Mesothelial cell of epicardium (in vitro differentiated cells): ENCODE measurements at regions not wholly inside any gene's neighbourhood (a gene's known extent, or its start where the extent isn't known, plus 50 kb on each side); places are given as distances from the start of the nearest gene placed in this dataset.

ENCODE experiments used
- DNase-seq, 2 experiments: peaks; one replicate each; pipeline ENCODE4 v3.0.0; 2021; ENCODE audit warnings: low spot score in 2 of 2; ENCODE audit not compliant: unreplicated experiment in 2 of 2
- H3K27ac Mint-ChIP-seq: 2 replicates; pipeline ENCODE4 v1.8.0; 2021; ENCODE audit warnings: mixed read lengths
- H3K27me3 Mint-ChIP-seq: 2 replicates; pipeline ENCODE4 v1.8.0; 2021; ENCODE audit warnings: low read depth, mixed read lengths
- H3K36me3 Mint-ChIP-seq: 2 replicates; pipeline ENCODE4 v1.8.0; 2021; ENCODE audit warnings: mixed read lengths
- H3K4me1 Mint-ChIP-seq: 2 replicates; pipeline ENCODE4 v1.8.0; 2021; ENCODE audit warnings: mixed read lengths
- H3K4me3 Mint-ChIP-seq: 2 replicates; pipeline ENCODE4 v1.8.0; 2021; ENCODE audit warnings: mild to moderate bottlenecking, moderate library complexity, mixed read lengths
- H3K9me3 Mint-ChIP-seq: 2 replicates; pipeline ENCODE4 v1.8.0; 2021; ENCODE audit warnings: mixed read lengths
- TF ChIP-seq, protein P1 (sequence below): fragments of 200-600 bp; sonication (generic); IDR thresholded peaks from one replicate; pipeline ENCODE4 v1.5.0; 2021; ENCODE audit warnings: antibody characterized with exemption; ENCODE audit not compliant: unreplicated experiment

DNA sequence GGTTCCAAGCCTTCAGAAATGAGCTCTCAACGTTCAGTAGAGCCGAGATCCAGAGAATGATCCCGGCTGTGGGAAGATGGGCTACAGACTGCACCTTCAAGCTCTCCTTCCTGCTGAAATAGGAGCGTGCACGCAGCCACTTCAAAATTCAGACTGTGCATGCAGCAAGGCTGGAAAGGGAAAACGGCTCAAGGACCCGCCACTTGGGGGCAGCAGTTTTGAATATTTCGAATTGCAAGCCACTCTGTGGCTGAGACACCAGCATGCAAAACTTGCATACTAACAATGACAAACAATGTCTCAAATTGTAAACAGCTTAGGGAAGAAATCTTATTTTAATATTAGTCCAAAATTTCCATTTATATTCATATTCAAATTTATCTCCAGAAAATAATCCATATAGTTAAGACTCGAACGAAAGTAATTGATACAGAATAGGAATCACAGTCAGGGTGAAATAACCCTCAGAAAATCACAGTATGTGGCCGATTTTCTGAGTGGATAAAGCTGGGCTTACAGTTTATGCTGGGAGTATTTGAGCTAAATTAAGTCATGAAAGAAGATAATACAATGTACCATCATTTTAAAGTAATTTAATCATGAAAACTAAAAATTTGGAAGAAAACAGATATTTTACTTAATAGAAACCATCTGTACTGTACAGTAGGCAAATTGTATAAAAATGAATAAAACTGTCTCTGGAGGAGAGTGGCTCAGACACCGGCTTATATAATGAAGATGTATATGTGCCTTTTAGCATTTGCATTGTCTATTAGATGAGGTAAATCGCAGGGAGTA lies 137.9 kb upstream of the MKI67 start:
- H3K27me3 Mint-ChIP-seq, result peaks cover 80% of the 10 kb centered on the region
- TF ChIP-seq, protein P1, sequence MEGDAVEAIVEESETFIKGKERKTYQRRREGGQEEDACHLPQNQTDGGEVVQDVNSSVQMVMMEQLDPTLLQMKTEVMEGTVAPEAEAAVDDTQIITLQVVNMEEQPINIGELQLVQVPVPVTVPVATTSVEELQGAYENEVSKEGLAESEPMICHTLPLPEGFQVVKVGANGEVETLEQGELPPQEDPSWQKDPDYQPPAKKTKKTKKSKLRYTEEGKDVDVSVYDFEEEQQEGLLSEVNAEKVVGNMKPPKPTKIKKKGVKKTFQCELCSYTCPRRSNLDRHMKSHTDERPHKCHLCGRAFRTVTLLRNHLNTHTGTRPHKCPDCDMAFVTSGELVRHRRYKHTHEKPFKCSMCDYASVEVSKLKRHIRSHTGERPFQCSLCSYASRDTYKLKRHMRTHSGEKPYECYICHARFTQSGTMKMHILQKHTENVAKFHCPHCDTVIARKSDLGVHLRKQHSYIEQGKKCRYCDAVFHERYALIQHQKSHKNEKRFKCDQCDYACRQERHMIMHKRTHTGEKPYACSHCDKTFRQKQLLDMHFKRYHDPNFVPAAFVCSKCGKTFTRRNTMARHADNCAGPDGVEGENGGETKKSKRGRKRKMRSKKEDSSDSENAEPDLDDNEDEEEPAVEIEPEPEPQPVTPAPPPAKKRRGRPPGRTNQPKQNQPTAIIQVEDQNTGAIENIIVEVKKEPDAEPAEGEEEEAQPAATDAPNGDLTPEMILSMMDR, result peak; percentile 72
- peak; percentile 36 to 79 for DNase-seq
- H3K27ac Mint-ChIP-seq, result no peak overlapping the region
- H3K4me3 Mint-ChIP-seq, result no peak overlapping the region
- peaks cover 3% of the 10 kb centered on the region for H3K9me3 Mint-ChIP-seq
- H3K36me3 Mint-ChIP-seq, result no peaks in the 10 kb centered on the region
- no peaks in the 10 kb centered on the region for H3K4me1 Mint-ChIP-seq

- DNase-seq, result no peak
- Mint-ChIP-seq H3K4me1 (no peaks in the 10 kb centered on the region), H3K27me3 (peaks cover 80% of the 10 kb centered on the region), H3K9me3 (no peaks in the 10 kb centered on the region), H3K36me3 (no peaks in the 10 kb centered on the region), H3K27ac (no peak overlapping the region), H3K4me3 (no peak overlapping the region)
- TF ChIP-seq, protein P1, result no peak
These were observed 139.4 kb upstream of the MKI67 start for GRCh38 chr10:128265596-128265995.

DNA sequence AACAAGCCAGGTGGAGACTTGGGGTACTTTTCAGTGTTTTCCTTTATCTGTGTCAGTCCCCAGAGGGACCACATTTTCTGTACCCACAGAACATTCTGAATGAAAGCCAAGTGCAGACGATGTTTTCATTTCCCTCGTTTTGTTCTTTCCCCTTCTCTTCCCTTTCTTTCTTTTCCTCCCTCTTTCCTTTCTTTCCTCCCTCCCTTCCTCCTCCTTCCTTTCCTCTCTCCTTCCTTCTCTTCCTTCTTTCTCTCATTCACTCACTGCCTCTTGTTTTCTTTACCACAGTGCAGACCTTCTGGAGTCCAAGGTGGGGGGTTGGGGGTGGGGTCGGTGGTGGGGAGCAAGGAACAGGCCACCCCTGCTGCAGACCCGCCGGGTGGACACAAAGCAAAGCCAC lies 141.4 kb upstream of the MKI67 start:
- TF ChIP-seq, protein P1, result no peak
- DNase-seq, result no peak
- Mint-ChIP-seq H3K27ac (no peak overlapping the region), H3K9me3 (no peaks in the 10 kb centered on the region), H3K36me3 (no peaks in the 10 kb centered on the region), H3K27me3 (peaks cover 79% of the 10 kb centered on the region), H3K4me1 (no peaks in the 10 kb centered on the region), H3K4me3 (no peak overlapping the region)

DNA sequence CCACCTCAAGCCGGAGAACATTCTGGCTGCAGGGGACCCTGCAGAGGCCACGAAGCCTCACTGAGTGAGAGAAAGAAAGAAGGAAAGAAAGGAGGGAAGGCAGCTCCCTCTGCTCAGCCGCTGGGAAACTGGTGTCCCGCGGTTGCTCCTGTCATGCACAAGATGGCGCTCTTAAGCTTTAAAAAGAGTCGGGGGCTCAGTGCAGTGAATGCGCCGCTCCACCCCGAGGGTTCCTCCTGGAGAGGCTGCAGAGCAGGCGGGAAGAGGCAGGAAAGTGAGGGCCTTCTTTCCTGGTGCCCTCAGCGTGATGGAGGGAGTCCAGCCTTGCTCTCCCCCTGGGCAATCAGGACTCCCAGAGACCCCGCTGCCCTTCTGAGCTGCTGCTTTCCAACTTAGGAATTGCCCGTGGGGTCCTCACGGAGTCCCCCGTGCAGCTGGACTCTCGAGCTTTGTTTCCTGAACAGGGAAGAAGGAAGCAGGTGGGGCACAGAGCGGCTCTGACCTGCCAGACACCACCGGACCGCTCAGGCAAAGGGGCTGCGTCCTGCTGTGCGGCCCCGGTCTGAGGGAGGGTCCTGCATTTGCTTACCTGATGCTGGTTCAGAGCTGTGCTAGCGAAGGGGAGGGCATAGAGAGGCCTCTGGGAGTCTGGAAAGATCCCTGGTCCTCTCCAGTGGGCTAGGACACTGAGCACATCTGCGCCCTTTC lies 141.9 kb upstream of the MKI67 start:
- TF ChIP-seq, protein P1, result peak; percentile 40
- Mint-ChIP-seq H3K36me3 (no peaks in the 10 kb centered on the region), H3K4me3 (no peak overlapping the region), H3K9me3 (no peaks in the 10 kb centered on the region), H3K4me1 (no peaks in the 10 kb centered on the region), H3K27me3 (peaks cover 77% of the 10 kb centered on the region), H3K27ac (no peak overlapping the region)
- peak; percentile 53 to 76 for DNase-seq

DNA sequence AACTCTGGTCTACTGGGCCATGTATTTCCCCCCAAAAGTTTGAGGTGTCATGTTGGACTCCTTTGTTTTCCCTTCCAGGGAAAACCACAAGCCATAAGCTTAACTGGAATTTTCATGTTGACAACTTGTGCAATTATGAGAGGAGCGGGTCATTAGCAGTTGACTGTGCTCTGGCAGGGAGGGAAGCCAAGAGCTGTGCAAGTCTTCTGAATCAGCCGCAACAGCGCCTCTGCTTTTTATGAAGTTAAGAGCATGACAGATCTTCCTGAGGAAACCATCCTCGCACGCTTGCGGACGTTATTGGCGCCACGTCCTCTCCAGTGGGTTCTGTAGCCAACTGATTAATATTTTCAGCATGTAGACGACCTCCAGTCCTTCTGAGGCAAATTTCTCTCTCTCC lies 148.7 kb upstream of the MKI67 start:
- Mint-ChIP-seq H3K9me3 (no peaks in the 10 kb centered on the region), H3K36me3 (no peaks in the 10 kb centered on the region), H3K4me1 (peaks cover 19% of the 10 kb centered on the region), H3K27ac (no peak overlapping the region), H3K4me3 (no peak overlapping the region), H3K27me3 (peaks cover 78% of the 10 kb centered on the region)
- TF ChIP-seq, protein P1, result no peak
- no peak for DNase-seq
